Stimulated activated CD4-positive, alpha-beta T cell treated with anti-CD3 and anti-CD28 coated beads, Interleukin-4, amount 100 ng/mL, for 24 hours (primary cell): ENCODE measurements at regions not wholly inside any gene's neighbourhood (a gene's known extent, or its start where the extent isn't known, plus 50 kb on each side); places are given as distances from the start of the nearest gene placed in this dataset.

Source experiments
- DNase-seq: peaks from one replicate; pipeline ENCODE4 v3.0.0-alpha.2; 2020

- no peak for DNase-seq
These were observed 178.6 kb downstream of the EMX2 start for GRCh38 chr10:117720931-117721835.

GRCh38 chr10:117721873-117722272 is 179.3 kb downstream of the EMX2 start:
- DNase-seq: no peak

- no peak for DNase-seq
These were observed 180.8 kb downstream of the EMX2 start for GRCh38 chr10:117723343-117723742.

GRCh38 chr10:117725993-117726392 is 183.4 kb downstream of the EMX2 start:
- no peak for DNase-seq

- no peak for DNase-seq
These were observed 184.2 kb downstream of the EMX2 start for GRCh38 chr10:117726596-117727295.

GRCh38 chr10:117727421-117727820 is 184.9 kb downstream of the EMX2 start:
- DNase-seq: no peak

GRCh38 chr10:117728087-117728486 is 185.5 kb downstream of the EMX2 start:
- DNase-seq: no peak

- DNase-seq: no peak
These were observed 186.6 kb downstream of the EMX2 start for GRCh38 chr10:117729156-117729555.

GRCh38 chr10:117731121-117731791 is 188.7 kb downstream of the EMX2 start:
- DNase-seq: no peak

GRCh38 chr10:117734731-117735405 is 192.3 kb downstream of the EMX2 start:
- DNase-seq: no peak

- DNase-seq: no peak
These were observed 194.1 kb downstream of the EMX2 start for GRCh38 chr10:117736655-117737054.

- no peak for DNase-seq
These were observed 197.5 kb downstream of the EMX2 start for GRCh38 chr10:117740088-117740487.

- DNase-seq: no peak
These were observed 198.2 kb downstream of the EMX2 start for GRCh38 chr10:117740691-117741222.

- DNase-seq: no peak
These were observed 199.0 kb downstream of the EMX2 start for GRCh38 chr10:117741524-117741923.

- no peak for DNase-seq
These were observed 201.0 kb downstream of the EMX2 start for GRCh38 chr10:117743509-117743908.

- DNase-seq: no peak
These were observed 202.8 kb downstream of the EMX2 start for GRCh38 chr10:117745301-117745700.

GRCh38 chr10:117746541-117747448 is 204.2 kb downstream of the EMX2 start:
- no peak for DNase-seq

GRCh38 chr10:117747636-117748035 is 205.1 kb downstream of the EMX2 start:
- no peak for DNase-seq

GRCh38 chr10:117748058-117748457 is 205.5 kb downstream of the EMX2 start:
- DNase-seq: no peak

GRCh38 chr10:117750616-117751015 is 208.1 kb downstream of the EMX2 start:
- no peak for DNase-seq

GRCh38 chr10:117751259-117751658 is 208.7 kb downstream of the EMX2 start:
- no peak for DNase-seq

- no peak for DNase-seq
These were observed 209.6 kb downstream of the EMX2 start for GRCh38 chr10:117752103-117752502.
